HEK293T (cell line): ENCODE measurements at regions not wholly inside any gene's neighbourhood (a gene's known extent, or its start where the extent isn't known, plus 50 kb on each side); places are given as distances from the start of the nearest gene placed in this dataset.

ENCODE experiments used
- CTCF ChIA-PET: fragments of 350-600 bp; formaldehyde crosslinking; extraction: SDS; loops from one replicate; lab custom pipeline; 2021; ENCODE audit warnings: antibody characterized with exemption, inconsistent platforms; lab: Yijun Ruan, JAX
- POLR2A ChIA-PET: fragments of 350-600 bp; formaldehyde crosslinking; extraction: SDS; loops from one replicate; lab custom pipeline; 2020; ENCODE audit warnings: antibody characterized with exemption, inconsistent platforms; lab: Yijun Ruan, JAX
- DNase-seq: peaks from one replicate; pipeline ENCODE4 v3.0.0; 2012; ENCODE audit warnings: mixed read lengths; ENCODE audit errors: extremely low spot score
- ARNT ChIP-seq: fragments of 450-650 bp; IDR thresholded peaks from 2 replicates; pipeline ENCODE4 v1.6.1; 2017; ENCODE audit warnings: mild to moderate bottlenecking
- BHLHE40 ChIP-seq: fragments of 450-650 bp; IDR thresholded peaks from 2 replicates; pipeline ENCODE4 v1.6.1; 2016; ENCODE audit warnings: mild to moderate bottlenecking, moderate library complexity, borderline replicate concordance
- CTBP1 ChIP-seq: fragments of 450-650 bp; IDR thresholded peaks from 2 replicates; pipeline ENCODE4 v1.6.1; 2016; ENCODE audit warnings: borderline replicate concordance
- ELF4 ChIP-seq: fragments of 450-650 bp; IDR thresholded peaks from 2 replicates; pipeline ENCODE4 v1.6.1; 2017; ENCODE audit warnings: antibody characterized with exemption
- FOXA1 ChIP-seq: fragments of 450-650 bp; IDR thresholded peaks from 2 replicates; pipeline ENCODE4 v1.6.1; 2016; ENCODE audit warnings: mild to moderate bottlenecking
- FOXK2 ChIP-seq: fragments of 450-650 bp; IDR thresholded peaks from 2 replicates; pipeline ENCODE4 v1.6.1; 2016; ENCODE audit warnings: mild to moderate bottlenecking
- FOXM1 ChIP-seq: fragments of 450-650 bp; IDR thresholded peaks from 2 replicates; pipeline ENCODE4 v1.6.1; 2017; ENCODE audit warnings: mild to moderate bottlenecking, borderline replicate concordance
- HDGF ChIP-seq: fragments of 450-650 bp; IDR thresholded peaks from 2 replicates; pipeline ENCODE4 v1.6.1; 2017; ENCODE audit warnings: antibody characterized with exemption, borderline replicate concordance
- L3MBTL2 ChIP-seq: fragments of 450-650 bp; conservative IDR thresholded peaks from 2 replicates; pipeline ENCODE4 v1.6.1; 2016; ENCODE audit warnings: mild to moderate bottlenecking
- LEF1 ChIP-seq: fragments of 450-650 bp; IDR thresholded peaks from 2 replicates; pipeline ENCODE4 v1.6.1; 2017; ENCODE audit warnings: mild to moderate bottlenecking, borderline replicate concordance
- NFRKB ChIP-seq: fragments of 450-650 bp; IDR thresholded peaks from 2 replicates; pipeline ENCODE4 v1.6.1; 2016; ENCODE audit warnings: mild to moderate bottlenecking, moderate library complexity
- SP1 ChIP-seq: fragments of 450-650 bp; IDR thresholded peaks from 2 replicates; pipeline ENCODE4 v1.6.1; 2017
- SUZ12 ChIP-seq: fragments of 450-650 bp; IDR thresholded peaks from 2 replicates; pipeline ENCODE4 v1.6.1; 2016; ENCODE audit warnings: mild to moderate bottlenecking
- TARDBP ChIP-seq: fragments of 450-650 bp; IDR thresholded peaks from 2 replicates; pipeline ENCODE4 v1.6.1; 2016
- ZNF384 ChIP-seq: fragments of 450-650 bp; IDR thresholded peaks from 2 replicates; pipeline ENCODE4 v1.6.1; 2016
- TF ChIP-seq, protein P1 (sequence below): fragments of 450-650 bp; IDR thresholded peaks from 2 replicates; pipeline ENCODE4 v1.6.1; 2016

DNA sequence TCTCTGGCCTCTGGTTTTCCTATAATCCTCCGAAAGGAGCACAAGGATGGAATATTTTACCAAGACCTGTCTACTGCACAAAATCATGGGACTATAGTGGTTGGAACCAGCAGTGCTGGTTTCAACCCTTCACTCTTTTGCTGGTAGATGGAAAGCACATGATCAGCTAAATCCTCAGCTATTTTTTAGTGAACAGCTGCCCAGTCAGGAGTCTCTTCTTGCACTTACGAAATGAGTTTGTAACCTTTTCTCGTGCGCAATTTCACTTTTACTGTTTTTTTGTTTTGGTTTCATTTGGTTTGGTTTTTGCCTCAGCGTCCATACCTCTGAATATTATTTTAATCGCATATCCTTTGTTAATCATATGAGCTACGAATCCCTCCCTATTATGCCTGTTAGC, 418.5 kb upstream of the CPEB2 start:
- CTCF ChIA-PET, result no interaction called here
- POLR2A ChIA-PET, result no interaction called here
- TF ChIP-seq ZNF384, result no peak
- TF ChIP-seq HDGF, result no peak
- no peak for TF ChIP-seq SP1
- no peak for TF ChIP-seq ARNT
- no peak for TF ChIP-seq TARDBP
- TF ChIP-seq, protein P1, sequence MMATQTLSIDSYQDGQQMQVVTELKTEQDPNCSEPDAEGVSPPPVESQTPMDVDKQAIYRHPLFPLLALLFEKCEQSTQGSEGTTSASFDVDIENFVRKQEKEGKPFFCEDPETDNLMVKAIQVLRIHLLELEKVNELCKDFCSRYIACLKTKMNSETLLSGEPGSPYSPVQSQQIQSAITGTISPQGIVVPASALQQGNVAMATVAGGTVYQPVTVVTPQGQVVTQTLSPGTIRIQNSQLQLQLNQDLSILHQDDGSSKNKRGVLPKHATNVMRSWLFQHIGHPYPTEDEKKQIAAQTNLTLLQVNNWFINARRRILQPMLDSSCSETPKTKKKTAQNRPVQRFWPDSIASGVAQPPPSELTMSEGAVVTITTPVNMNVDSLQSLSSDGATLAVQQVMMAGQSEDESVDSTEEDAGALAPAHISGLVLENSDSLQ, result no peak
- no peak for TF ChIP-seq FOXM1
- TF ChIP-seq BHLHE40, result no peak
- TF ChIP-seq CTBP1, result no peak
- TF ChIP-seq ELF4, result no peak
- no peak for TF ChIP-seq SUZ12
- TF ChIP-seq LEF1, result no peak
- no peak for TF ChIP-seq L3MBTL2
- TF ChIP-seq NFRKB, result no peak
- no peak for TF ChIP-seq FOXK2
- TF ChIP-seq FOXA1, result no peak
- no peak for DNase-seq

DNA sequence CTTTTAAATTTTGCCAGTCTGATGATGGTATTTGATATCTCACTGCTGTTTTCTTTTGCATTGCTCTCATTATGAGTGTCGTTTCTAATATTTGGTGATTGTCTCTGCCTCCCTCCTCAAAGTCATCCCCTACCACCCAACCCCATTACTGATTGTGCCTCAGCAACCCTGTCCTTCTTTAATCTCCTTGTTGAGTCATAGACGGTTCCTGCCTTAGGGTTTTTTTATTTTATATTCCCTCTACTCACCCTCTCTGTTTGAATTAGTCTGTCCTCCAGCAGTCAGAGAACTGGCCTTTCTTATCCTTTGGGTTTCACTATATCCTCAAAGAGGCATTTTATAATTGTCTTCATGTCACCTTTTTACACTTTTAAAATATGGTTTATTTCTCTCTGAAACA, 409.3 kb upstream of the CPEB2 start:
- ChIA-PET POLR2A (no interaction called here), CTCF (no interaction called here)
- no peak for DNase-seq
- TF ChIP-seq SP1, result no peak
- TF ChIP-seq FOXM1, result no peak
- no peak for TF ChIP-seq CTBP1
- TF ChIP-seq SUZ12, result no peak
- no peak for TF ChIP-seq L3MBTL2
- TF ChIP-seq TARDBP, result no peak
- TF ChIP-seq ARNT, result no peak
- TF ChIP-seq BHLHE40, result no peak
- no peak for TF ChIP-seq FOXK2
- TF ChIP-seq FOXA1, result no peak
- no peak for TF ChIP-seq ELF4
- no peak for TF ChIP-seq HDGF
- TF ChIP-seq NFRKB, result no peak
- TF ChIP-seq LEF1, result no peak
- TF ChIP-seq, protein P1, result no peak
- TF ChIP-seq ZNF384, result no peak

DNA sequence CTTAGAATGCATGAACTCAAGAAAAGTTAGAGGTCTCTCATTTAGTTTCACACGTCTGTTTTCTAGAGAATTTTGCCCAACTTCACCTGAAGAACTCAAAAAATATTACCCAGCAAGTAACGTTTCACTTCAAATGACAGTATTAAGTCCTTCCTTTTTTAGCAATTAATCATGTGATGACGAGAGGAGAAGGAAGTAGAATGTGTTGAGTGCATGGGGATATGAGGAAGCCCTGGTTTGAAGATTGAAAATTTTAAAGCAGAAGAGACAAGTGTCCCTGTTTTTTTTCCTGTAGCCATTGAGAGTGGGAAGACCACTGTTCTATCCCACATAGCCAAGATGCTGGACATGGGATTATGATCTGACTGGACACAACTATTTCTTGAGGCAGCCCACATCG, 406.3 kb upstream of the CPEB2 start:
- no peak for DNase-seq
- CTCF ChIA-PET, result no interaction called here
- no peak for TF ChIP-seq BHLHE40
- TF ChIP-seq TARDBP, result no peak
- no peak for TF ChIP-seq ELF4
- TF ChIP-seq HDGF, result no peak
- no peak for TF ChIP-seq ZNF384
- TF ChIP-seq NFRKB, result no peak
- TF ChIP-seq CTBP1, result no peak
- POLR2A ChIA-PET, result no interaction called here

DNA sequence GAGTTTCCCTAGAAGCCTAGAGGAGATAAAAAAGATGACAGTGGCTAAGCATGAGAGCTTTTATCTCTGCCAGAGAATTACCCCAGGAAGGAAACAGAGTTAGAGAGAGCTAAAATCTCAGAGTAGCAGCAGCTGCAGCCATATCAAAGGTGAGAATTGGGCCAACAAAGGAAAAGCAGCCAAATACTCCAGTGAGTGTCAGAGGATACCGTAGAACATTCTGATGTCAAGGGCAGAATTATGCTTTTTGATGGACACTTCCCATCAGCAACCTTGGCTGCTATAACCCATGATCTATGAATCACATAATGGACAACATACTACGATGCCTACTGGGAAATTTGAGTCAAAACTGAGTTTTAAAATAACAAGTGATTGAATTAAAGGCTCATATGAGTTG, 405.8 kb upstream of the CPEB2 start:
- no peak for DNase-seq
- no peak for TF ChIP-seq HDGF
- TF ChIP-seq TARDBP, result no peak
- TF ChIP-seq LEF1, result no peak
- TF ChIP-seq, protein P1, result no peak
- TF ChIP-seq NFRKB, result no peak
- ChIA-PET CTCF (no interaction called here), POLR2A (no interaction called here)

DNA sequence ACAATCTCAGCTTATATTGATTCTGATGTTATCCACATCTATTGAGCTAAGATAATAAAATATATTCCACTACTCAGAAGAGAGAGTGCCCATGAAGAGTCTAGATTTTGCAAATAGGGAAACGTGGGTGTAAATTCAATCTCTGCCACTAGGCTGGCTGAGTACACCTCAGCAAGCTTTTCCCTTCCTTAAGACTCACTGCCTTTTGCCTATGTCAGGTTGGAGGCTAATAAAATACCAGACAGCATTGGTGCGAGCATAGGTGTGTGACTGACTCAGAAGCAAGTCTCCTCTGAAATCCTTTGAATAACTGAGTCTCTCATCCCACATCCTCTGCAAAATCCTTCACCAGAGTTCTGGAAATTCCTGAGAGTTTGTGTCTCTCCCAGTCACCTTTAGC, 405.4 kb upstream of the CPEB2 start:
- TF ChIP-seq, protein P1, result no peak
- TF ChIP-seq L3MBTL2, result no peak
- no peak for TF ChIP-seq NFRKB
- no peak for TF ChIP-seq ZNF384
- TF ChIP-seq FOXK2, result no peak
- TF ChIP-seq ELF4, result no peak
- no peak for TF ChIP-seq CTBP1
- TF ChIP-seq SP1, result no peak
- no peak for TF ChIP-seq FOXA1
- no peak for TF ChIP-seq HDGF
- no peak for TF ChIP-seq LEF1
- TF ChIP-seq TARDBP, result no peak
- TF ChIP-seq BHLHE40, result no peak
- no peak for TF ChIP-seq ARNT
- TF ChIP-seq FOXM1, result no peak
- TF ChIP-seq SUZ12, result no peak
- ChIA-PET POLR2A (no interaction called here), CTCF (interaction anchor here (0.7 kb wide), 1 partner anchor 1131 kb away, joined by 3 read pairs; no protein-coding TSS in a partner anchor)
- DNase-seq, result no peak

DNA sequence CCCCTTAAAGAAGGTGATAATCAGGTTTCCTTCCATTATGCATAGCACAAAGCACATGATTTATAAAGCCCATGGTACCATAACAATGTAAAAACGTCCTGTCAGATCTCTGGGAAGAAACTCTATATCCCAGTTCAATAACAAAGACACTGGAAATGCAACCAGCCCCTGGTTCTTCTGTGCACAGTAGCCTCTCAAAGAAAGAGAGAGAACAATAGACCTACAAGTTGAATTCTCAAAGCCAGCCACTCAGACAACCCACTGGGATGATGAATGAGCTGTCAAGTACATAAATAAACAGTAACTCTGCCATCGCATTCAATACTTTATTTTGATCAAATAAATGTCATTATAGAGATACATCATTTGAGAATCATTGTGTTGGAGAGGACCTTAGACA, 400.1 kb upstream of the CPEB2 start:
- ChIA-PET CTCF (no interaction called here), POLR2A (no interaction called here)
- no peak for TF ChIP-seq SUZ12
- TF ChIP-seq BHLHE40, result no peak
- TF ChIP-seq ZNF384, result no peak
- no peak for TF ChIP-seq FOXM1
- no peak for TF ChIP-seq FOXA1
- TF ChIP-seq, protein P1, result no peak
- TF ChIP-seq LEF1, result no peak
- TF ChIP-seq ARNT, result no peak
- TF ChIP-seq FOXK2, result no peak
- TF ChIP-seq HDGF, result no peak
- no peak for TF ChIP-seq NFRKB
- no peak for TF ChIP-seq ELF4
- no peak for TF ChIP-seq SP1
- no peak for DNase-seq
